Activated CD4-positive, alpha-beta T cell treated with anti-CD3 and anti-CD28 coated beads, Interleukin-2, amount 50 U/mL, for 24 hours (primary cell): ENCODE measurements at regions not wholly inside any gene's neighbourhood (a gene's known extent, or its start where the extent isn't known, plus 50 kb on each side); places are given as distances from the start of the nearest gene placed in this dataset.
"Not testable (repeated sequence)": the region's sequence is repeated elsewhere in the genome, so short reads cannot be mapped to it uniquely, and the experiment has no call there.

ENCODE experiments used
- DNase-seq, 2 donors: peaks; one replicate each; pipeline ENCODE4 v3.0.0-alpha.2; 2020; ENCODE audit warnings: low read depth in 1 of 2, low spot score in 1 of 2

DNA sequence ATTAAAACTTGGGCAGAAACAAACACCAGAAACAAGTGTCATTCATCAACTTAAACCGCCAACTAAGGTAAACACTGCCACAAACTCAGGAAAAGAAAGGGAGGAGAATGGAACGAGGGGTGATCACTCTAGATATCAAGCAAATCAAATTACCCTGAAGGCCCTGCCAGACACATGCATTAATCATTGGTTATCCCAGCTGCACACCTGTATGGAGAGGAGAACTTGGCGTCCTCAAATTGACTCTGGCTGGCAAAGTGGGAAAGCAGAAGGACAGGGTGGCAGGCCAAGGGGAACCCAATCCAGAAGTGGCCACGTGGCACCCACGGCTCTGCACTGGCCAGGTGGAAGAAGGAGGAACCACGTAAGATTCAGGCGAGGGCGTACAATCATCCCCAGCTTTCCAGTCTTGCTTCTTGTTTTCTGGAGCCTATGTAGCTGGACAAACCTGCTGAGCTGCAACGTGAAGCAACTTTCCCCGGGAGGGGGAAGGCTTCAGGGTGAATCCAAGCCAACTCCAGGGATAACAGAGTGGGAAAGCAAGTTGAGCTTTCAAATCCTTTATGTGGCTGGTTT lies 156.2 kb upstream of the JARID2 start:
- DNase-seq = no peak

DNA sequence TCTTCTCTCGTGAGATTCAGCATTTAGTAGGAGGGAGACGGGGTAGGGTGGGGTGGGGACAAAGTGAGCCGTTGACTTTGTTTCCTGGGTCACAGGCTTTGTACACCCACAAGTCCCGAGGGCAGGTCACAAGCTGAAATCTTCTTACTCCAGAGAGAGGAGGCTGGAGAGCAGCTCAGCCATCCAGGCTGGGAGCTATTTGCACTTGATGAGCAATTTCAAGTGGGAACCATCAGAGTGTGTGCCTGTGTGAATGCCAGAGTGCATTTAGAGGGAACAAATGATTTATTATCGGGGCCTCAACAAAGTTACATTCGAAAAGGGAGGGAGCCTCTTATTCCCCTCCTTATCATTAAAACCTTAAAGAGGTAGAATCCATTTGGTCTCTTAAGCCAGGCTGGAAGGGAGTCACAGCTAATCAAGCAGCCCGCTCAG lies 155.7 kb upstream of the JARID2 start:
- DNase-seq = no peak

DNA sequence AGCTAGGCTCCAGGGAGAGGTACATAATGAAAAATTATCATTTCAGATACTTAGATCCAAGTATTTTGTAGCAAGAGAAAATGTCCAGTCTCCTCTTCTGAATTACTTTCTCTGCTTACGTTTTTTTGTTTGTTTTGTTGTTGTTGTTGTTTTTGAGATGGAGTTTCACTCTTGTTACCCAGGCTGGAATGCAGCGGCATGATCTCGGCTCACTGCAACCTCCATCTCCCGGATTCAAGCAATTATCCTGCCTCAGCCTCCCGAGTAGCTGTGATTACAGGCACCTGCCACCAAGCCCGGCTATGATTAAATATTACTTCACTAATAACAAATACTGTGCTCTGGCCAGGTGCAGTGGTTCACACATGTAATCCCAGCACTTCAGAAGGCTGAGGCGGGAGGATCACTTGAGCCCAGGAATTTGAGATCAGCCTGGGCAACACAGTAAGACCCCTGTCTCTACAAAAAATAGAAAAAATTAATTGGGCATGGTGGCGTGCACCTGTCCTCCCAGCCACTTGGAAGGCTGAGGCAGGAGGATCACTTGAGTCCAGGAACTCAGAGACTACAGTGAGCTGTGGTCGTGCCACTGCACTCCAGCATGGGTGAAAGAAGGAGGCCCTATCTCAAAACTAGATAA lies 155.0 kb upstream of the JARID2 start:
- DNase-seq = no peak

DNA sequence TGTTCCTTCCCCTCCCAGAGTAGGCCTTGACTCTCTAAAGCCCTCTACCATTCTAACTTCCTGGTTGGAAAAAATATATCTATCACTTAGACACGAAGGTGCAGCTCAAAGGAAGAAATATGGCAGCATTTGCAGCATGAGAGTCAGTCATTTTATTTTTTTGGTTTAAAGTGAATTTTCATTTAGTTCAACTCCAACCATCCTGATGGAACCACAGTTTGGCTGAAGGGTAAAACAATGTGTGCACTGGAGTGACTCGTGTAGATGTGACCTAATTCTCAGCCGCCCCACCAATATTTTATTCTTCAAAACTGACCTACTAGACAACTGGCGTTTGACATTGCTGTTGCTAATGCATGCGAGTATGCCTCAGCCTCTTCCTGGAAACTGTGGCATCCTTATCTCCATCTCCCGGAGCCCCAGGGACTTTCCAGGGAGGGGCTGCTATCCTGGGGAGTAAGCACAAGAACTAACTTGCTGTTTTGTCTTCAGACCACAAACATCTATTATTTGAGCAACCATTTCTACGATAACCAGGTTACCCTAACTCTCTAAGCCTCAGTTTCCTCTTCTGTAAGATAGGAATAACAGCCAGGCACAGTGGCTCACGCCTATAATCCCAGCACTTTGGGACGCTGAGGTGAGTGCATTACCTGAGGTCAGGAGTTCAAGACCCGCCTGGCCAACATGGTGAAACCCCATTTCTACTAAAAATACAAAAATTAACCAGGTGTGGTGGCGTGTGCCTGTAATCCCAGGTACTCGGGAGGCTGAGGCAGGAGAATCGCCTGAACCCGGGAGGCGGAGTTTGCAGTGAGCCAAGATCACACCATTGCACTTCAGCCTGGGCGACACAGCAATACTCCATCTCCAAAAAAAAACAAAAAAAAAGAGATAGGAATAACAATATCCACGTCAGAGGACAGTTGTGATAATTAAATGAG lies 148.7 kb upstream of the JARID2 start:
- DNase-seq = no peak

DNA sequence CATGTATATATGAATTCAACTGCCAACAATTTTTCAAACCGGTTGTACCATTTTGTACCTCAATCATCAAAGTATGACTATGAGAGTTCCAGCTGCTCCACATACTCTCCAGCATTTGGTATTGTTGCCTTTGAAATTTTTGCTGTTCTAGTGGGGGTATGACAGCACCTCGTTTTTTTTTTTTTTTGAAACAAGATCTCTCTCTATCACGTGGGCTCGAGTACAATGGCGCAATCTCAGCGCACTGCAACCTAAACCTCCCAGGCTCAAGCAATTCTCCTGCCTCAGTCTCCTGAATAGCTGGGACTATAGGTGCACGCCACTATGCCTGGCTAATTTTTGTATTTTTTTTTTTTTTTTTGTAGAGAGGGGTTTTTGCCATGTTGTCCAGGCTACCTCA lies 144.7 kb upstream of the JARID2 start:
- no peak for DNase-seq

DNA sequence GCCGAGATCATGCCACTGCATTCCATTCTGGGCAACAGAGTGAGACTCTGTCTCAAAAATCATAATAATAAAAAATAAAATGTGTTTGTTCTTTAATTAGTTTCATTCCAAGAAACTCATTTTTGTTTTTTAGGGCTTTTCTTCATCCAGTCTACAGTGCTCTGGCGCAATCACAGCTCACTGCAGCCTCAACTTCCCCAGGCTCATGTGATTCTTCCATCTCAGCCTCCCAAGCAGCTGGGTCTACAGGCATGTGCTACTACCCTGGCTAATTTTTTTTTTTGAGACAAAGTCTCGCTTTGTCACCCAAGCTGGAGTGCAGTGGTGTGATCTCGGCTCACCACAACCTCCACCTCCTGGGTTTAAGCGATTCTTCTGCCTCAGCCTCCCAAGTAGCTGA lies 143.6 kb upstream of the JARID2 start:
- DNase-seq = no peak

DNA sequence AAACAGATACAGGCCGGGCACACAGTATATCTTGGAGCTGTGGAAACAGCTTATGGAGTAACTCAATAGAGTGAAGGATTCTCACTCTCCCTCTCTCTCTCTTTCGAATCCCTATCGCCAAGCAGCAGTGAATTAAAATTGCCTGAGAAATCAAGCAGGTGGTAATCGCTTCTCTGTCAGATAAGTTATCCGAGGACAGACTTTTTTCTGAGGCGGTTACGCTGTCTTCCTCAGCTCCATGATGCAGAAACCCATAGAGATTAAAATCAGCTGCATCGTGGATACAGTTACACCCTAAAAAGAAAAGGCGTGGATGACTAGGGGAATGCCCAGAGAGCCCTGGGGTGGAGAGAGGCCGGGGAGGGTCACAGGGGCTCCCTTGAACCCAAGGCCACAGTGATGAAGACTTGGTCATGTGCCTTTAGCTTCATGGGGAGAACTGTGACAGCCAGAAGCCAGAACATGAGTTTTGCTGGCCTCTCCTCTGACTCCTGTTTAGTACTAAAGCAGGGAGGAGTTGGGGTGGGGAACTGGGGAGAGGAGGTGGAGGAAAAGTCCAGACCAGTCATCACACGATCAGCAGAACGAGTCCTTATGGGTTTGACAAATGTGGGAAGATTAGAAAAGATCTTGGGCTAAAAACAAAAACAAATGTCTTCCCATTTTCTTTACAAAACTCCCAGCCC lies 138.8 kb upstream of the JARID2 start:
- DNase-seq = no peak

DNA sequence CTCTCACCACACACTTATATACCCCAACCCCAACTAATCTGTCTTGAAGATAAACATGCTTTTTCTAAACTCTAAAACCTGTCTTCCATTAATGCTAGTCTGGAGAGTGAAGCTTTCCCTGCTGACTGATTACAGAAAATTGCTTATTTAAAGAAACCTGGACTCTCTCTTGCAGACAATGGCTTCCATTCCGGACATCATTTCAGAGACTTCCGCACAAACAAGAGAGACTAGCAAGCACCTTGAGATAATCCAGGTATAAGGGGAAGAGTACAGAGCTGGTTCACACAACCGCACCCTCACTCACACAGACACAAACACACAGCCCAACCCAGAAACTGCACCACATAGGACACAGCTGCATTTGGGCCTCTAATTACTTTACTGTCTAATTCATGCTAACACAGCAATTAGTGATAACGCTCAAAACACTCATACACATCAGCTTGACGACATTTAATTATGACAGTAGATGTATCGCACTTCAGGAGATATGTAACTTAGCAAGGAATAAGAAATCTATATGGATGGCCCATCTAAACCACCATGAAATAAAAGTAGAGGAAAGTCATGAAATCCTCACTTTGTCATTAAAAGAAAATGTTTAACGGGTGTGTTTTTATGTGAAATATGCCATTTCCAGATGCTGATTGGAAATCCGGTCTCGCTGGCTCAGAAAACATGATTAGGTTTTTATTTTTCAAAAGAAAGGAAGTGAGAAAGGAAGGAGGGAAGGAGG lies 138.1 kb upstream of the JARID2 start:
- DNase-seq = no peak

DNA sequence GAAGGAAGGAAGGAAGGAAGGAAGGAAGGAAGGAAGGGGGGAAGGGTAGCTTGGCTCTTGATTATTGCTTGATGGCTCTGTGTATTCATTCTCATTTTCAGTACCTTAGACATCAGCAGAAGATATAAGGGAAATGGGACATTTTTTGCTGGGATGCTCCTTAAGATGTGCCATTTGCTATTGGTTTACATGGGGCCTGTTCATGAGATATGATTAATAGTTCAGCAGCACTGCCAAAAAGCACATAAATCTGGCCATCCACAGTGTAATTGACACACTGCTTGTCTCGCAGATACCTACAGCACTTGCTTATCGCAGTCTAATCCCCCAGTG lies 137.5 kb upstream of the JARID2 start:
- DNase-seq = no peak

DNA sequence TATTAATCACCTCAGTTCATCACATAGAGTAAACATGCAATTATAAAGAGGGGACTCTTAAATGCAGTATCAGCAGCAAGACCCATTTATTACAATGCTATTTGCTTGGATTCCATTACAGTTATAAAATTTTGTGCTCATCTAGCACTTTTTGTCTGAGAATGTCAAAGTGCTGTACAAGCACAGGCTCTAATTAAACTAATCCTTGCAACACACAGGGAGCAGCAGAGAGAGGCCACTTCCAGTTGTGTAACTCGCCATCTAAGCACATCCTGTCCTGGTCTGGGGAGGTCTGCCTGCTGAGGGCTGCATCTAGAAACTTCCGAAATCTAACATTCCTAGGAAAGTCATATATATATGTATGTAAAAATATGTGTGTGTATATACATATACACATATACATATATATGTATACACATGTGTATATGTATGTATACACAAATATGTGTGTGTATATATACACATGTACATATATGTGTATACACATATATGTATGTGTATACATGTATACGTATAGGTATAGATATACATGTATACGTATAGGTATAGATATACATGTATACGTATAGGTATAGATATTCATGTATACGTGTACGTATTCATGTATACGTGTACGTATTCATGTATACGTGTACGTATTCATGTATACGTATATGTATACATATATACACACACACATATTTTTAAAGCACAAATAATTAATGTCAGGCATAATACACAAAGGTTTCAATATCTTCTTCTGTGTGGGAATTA lies 136.4 kb upstream of the JARID2 start:
- no peak for DNase-seq

DNA sequence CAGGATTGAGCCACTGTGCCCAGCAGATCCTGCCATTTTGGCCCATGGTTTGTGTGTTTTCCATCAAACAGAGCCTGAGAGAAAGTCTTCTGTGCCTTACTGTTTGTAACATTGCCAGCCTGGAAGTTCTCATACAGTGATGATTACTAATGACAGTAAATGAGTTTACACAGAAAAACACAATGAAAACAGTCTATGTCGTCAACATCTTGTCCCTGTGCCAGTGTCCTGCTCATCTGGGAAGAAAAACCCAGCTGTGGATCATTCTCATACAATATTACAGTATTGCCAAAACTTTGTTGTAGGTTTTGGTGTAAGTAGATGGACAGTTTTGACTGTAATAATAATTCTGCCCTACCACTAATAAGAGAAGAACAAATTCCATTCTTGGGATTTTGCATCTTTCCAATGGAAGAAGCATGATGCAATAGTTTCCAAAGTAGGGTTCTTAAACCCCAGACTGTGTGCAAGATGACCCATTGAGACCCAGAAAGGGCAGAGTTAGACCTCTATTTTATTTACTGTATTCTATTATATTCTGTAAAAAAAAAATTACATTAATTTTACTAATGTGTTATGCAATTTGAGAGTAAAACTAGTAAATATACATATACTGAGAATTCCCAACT lies 135.0 kb upstream of the JARID2 start:
- no peak for DNase-seq

DNA sequence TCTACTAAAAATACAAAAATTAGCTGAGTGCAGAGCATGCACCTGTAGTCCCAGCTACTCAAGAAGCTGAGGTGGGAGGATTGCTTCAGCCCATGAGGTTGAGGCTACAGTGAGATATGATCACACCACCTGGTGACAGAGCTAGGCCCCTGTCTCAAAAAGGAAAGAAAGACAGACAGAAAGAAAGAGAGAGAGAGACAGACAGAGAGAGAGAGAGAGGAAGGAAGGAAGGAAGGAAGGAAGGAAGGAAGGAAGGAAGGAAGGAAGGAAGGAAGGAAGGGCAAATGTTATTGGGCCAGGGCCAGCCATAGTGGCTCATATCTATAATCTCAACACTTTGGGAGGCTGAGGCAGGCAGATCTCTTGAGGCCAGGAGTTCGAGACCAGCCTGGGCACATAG lies 134.3 kb upstream of the JARID2 start:
- not testable (repeated sequence) for DNase-seq

DNA sequence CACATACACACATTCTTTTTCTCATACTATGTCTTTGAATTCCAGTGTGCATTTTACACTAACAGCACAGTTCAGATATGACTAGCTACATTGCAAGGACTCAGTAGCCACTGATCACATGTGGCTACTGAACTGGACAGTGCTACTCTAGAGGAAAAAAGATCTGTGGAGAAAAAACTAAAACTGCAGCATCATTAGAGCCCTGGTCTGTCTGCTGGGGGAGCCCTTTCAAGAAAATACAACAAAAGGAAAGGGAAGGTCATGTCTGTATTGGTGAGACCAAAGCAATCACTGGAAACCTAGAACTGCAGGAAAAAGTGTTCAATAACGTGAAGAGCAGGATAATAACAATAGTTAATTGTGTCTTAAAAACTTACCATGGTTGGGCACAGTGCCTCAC lies 132.3 kb upstream of the JARID2 start:
- DNase-seq = no peak

DNA sequence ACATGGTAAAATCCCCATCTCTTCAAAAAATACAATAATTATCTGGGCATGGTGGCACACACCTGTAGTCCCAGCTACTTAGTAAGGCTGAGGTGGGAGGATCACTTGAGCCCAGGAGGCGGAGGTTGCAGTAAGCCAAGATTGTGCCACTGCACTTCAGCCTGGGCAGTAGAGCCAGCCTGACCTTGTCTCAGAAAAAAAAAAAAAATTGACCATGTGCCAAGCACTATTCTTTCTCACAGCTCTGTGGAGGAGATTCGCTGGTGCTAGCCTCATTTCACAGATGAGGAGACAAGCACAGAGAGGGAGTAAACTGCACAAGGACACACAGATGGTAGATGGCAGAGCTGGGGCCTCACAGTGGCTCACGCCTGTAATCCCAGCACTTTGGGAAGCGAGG lies 131.8 kb upstream of the JARID2 start:
- no peak for DNase-seq

DNA sequence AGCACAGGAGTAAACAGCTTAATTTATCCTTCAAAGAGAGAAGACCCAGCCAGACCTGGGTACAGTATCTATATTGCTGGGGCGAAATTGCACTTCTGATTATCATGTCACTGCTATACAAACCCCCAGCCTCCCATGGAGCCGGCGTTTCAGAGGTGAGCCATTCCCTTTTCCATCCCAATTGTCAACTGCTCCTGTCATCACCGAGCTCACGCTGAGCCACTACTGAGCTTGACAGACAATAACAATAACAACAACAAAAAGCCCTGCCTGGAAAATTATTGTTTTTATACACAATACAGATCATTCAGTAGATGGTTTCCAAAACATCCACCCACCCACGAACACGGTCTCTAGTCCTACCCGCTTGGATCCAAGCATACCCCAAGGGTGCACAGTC lies 129.0 kb upstream of the JARID2 start:
- DNase-seq = no peak

DNA sequence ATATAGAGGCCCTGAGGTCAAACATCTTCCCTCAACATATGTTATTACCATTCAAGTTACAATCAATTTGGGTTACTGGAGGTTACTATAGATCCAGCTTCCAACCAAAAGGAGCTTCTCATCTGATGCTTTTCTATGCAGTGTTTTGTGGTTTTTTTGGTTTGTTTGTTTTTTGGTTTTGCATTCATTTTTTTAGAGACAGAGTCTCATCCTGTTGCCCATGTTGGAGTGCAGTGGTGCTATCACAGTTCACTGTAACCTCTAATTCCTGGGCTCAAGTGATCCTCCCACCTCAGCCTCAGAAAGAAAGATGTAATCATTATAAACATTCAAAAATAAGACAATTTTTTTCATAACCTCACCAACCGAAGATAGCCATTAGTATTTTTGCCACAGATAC lies 124.4 kb upstream of the JARID2 start:
- DNase-seq = no peak

DNA sequence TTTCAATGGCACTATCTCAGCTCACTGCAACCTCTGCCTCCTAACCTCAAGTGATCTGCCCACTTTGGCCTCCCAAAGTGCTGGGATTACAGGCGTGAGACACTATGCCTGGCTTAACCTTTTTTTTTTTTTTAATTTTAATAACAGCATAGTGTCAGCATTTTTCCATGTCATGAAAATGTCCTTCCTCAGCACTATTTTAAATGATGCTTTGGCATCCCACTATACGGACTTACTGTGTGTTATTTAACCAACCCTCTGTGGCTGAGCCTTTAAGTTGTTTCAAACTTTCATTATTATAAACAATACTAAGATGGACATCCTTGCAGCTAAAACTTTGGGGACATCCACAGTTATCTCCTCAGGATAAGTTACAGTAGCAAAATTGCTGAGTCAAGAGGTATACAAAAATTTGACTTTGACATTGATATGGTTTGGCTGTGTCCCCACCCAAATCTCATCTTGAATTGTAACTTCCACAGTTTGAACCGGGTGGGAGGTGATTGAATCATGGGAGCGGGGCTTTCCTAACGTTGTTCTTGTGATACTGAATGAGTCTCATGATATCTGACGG lies 123.8 kb upstream of the JARID2 start:
- no peak for DNase-seq

DNA sequence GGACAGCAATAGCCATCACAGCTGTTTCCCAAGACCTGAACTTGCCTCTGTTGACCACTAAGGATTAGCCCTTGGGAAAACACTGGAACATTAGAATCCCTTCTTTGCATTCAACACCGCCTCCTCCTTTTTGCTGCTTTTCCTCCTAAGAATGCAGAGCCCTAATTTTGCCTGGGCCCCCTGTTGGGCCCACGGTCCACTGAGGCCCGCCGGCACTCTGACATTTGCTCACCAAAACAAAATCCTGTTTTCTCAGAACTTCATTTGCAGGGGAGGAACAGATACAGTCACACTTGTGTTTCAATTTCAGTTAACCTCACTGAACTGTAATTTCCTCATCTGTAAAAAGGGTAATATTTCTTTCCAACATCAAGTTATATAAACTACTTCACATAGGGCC lies 116.0 kb upstream of the JARID2 start:
- DNase-seq = no peak

DNA sequence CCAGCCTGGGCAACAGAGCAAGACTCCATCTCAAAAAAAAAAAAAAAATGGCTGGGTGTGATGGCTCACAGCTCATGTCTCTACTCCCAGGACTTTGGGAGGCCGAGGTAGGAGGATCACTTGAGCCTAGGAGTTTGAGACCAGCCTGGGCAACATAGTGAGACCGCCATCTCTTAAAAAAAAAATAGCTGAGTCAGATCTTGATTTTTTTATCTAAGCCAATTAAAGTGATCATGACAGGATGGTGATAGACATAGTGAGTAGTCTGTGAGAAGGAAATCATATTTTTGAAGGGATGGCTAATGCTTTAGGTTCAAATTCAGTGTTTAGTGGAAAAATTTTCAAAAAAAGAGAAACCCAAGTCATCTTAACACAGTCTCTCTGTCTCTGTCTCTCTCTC lies 114.6 kb upstream of the JARID2 start:
- DNase-seq = no peak

DNA sequence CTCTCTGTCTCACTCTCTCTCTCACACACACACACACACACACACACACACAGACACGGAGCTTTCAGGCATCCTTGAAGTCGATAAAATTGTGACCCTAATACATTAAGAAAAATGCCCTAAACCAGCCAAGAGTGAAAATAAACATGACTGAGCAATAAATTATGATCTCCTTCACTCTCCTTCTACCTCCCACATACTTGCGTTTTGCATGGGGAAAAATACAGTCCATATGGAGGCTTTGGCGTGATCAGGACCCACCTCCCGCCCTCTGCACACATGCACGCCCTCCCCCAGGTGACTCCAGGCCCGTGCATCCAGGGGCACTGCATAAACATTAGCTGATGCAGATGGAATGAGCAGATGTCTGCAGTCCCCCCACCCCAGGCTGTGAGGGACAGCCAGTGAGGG lies 114.2 kb upstream of the JARID2 start:
- no peak for DNase-seq
